Large intestine (tissue), 3 donors: ENCODE measurements at regions not wholly inside any gene's neighbourhood (a gene's known extent, or its start where the extent isn't known, plus 50 kb on each side); places are given as distances from the start of the nearest gene placed in this dataset.

Experiments used
- DNase-seq, 2 donors: peaks; one replicate each; pipeline versions ENCODE4 v3.0.0 to v3.0.0-alpha.2; 2013
- H3K27ac ChIP-seq: one replicate; pipeline ENCODE4 v1.5.1; 2013; ENCODE audit warnings: low read length
- H3K27me3 ChIP-seq: 2 replicates; pipeline ENCODE4 v1.6.1; 2013; ENCODE audit warnings: low read length; ENCODE audit not compliant: control insufficient read depth, insufficient read depth
- H3K36me3 ChIP-seq: 2 replicates; pipeline ENCODE4 v1.6.1; 2013; ENCODE audit warnings: low read length; ENCODE audit not compliant: control insufficient read depth, insufficient read depth
- H3K4me1 ChIP-seq: one replicate; pipeline ENCODE4 v1.6.1; 2013; ENCODE audit warnings: low read length; ENCODE audit not compliant: control insufficient read depth, insufficient read depth
- H3K4me3 ChIP-seq: one replicate; pipeline ENCODE4 v1.5.1; 2013; ENCODE audit warnings: low read length
- H3K9me3 ChIP-seq: one replicate; pipeline ENCODE4 v1.6.1; 2013; ENCODE audit warnings: mild to moderate bottlenecking, low read depth, low read length, moderate library complexity; ENCODE audit not compliant: control insufficient read depth
- WGBS: methylation state at CpG from one replicate; pipeline ENCODE4 v1.1.5; 2013; ENCODE audit warnings: low lambda C conversion rate; ENCODE audit not compliant: insufficient coverage; 5-methylcytosine and 5-hydroxymethylcytosine counted together

GRCh38 chr20:20783450-20783849 is 71.0 kb upstream of the RALGAPA2 start:
- no peak overlapping the region for H3K27ac ChIP-seq
- no peaks in the 10 kb centered on the region for H3K9me3 ChIP-seq
- 17% methylated on average over 1 of the region's 6 CpGs for WGBS
- no peaks in the 10 kb centered on the region for H3K4me1 ChIP-seq
- H3K27me3 ChIP-seq, result no peaks in the 10 kb centered on the region
- H3K36me3 ChIP-seq, result no peaks in the 10 kb centered on the region
- no peak overlapping the region for H3K4me3 ChIP-seq
- no peak for DNase-seq

- Histone ChIP-seq H3K9me3 (no peaks in the 10 kb centered on the region), H3K27ac (no peak overlapping the region), H3K27me3 (no peaks in the 10 kb centered on the region), H3K4me1 (no peaks in the 10 kb centered on the region), H3K4me3 (no peak overlapping the region), H3K36me3 (no peaks in the 10 kb centered on the region)
- no peak for DNase-seq
- WGBS, result no CpG with 5 or more reads among the region's 1 CpG
These were observed 70.3 kb upstream of the RALGAPA2 start for GRCh38 chr20:20782755-20783154.

GRCh38 chr20:20782231-20782630 is 69.8 kb upstream of the RALGAPA2 start:
- Histone ChIP-seq H3K4me1 (no peaks in the 10 kb centered on the region), H3K36me3 (no peaks in the 10 kb centered on the region), H3K27me3 (no peaks in the 10 kb centered on the region), H3K27ac (no peak overlapping the region), H3K9me3 (no peaks in the 10 kb centered on the region), H3K4me3 (no peak overlapping the region)
- whole genome bisulfite sequencing, result 67% methylated on average over 1 of the region's 8 CpGs
- DNase-seq, result no peak

- no peak overlapping the region for H3K4me3 ChIP-seq
- DNase-seq, result no peak
- WGBS, result no CpG with 5 or more reads among the region's 5 CpGs
- no peaks in the 10 kb centered on the region for H3K4me1 ChIP-seq
- H3K36me3 ChIP-seq, result no peaks in the 10 kb centered on the region
- no peaks in the 10 kb centered on the region for H3K9me3 ChIP-seq
- H3K27ac ChIP-seq, result no peak overlapping the region
- H3K27me3 ChIP-seq, result no peaks in the 10 kb centered on the region
These were observed 68.6 kb upstream of the RALGAPA2 start for GRCh38 chr20:20781029-20781428.

GRCh38 chr20:20780127-20780824 is 67.8 kb upstream of the RALGAPA2 start:
- Histone ChIP-seq H3K27me3 (no peaks in the 10 kb centered on the region), H3K4me3 (no peak overlapping the region), H3K27ac (no peak overlapping the region), H3K9me3 (no peaks in the 10 kb centered on the region), H3K4me1 (no peaks in the 10 kb centered on the region), H3K36me3 (no peaks in the 10 kb centered on the region)
- DNase-seq, result peak; percentile 32 to 42
- WGBS, result no CpG with 5 or more reads among the region's 7 CpGs

- Histone ChIP-seq H3K36me3 (no peaks in the 10 kb centered on the region), H3K27ac (no peak overlapping the region), H3K9me3 (no peaks in the 10 kb centered on the region), H3K4me3 (no peak overlapping the region), H3K27me3 (no peaks in the 10 kb centered on the region), H3K4me1 (no peaks in the 10 kb centered on the region)
- no peak for DNase-seq
- no CpG with 5 or more reads among the region's 2 CpGs for WGBS
These were observed 66.2 kb upstream of the RALGAPA2 start for GRCh38 chr20:20778676-20779075.

- H3K27me3 ChIP-seq, result no peaks in the 10 kb centered on the region
- H3K27ac ChIP-seq, result no peak overlapping the region
- H3K9me3 ChIP-seq, result peaks cover 7% of the 10 kb centered on the region
- WGBS, result 100% methylated on average over 1 of the region's 3 CpGs
- no peaks in the 10 kb centered on the region for H3K36me3 ChIP-seq
- no peak for DNase-seq
- no peaks in the 10 kb centered on the region for H3K4me1 ChIP-seq
- H3K4me3 ChIP-seq, result no peak overlapping the region
These were observed 60.1 kb upstream of the RALGAPA2 start for GRCh38 chr20:20772497-20773085.

GRCh38 chr20:20768202-20768815 is 55.9 kb upstream of the RALGAPA2 start:
- no CpG with 5 or more reads among the region's 30 CpGs for WGBS
- Histone ChIP-seq H3K36me3 (no peaks in the 10 kb centered on the region), H3K27me3 (no peaks in the 10 kb centered on the region), H3K9me3 (peaks cover 7% of the 10 kb centered on the region), H3K4me1 (no peaks in the 10 kb centered on the region), H3K4me3 (no peak overlapping the region), H3K27ac (no peak overlapping the region)
- no peak for DNase-seq

GRCh38 chr20:20765696-20766365 is 53.4 kb upstream of the RALGAPA2 start:
- DNase-seq, result peak in 1 of 2 donors; percentile 14
- H3K36me3 ChIP-seq, result no peaks in the 10 kb centered on the region
- H3K27me3 ChIP-seq, result no peaks in the 10 kb centered on the region
- H3K4me3 ChIP-seq, result no peak overlapping the region
- H3K4me1 ChIP-seq, result no peaks in the 10 kb centered on the region
- peaks cover 7% of the 10 kb centered on the region for H3K9me3 ChIP-seq
- H3K27ac ChIP-seq, result no peak overlapping the region
- 14% methylated on average over 2 of the region's 4 CpGs for WGBS

- no peak overlapping the region for H3K4me3 ChIP-seq
- WGBS, result no CpG with 5 or more reads among the region's 5 CpGs
- H3K4me1 ChIP-seq, result peaks cover 4% of the 10 kb centered on the region
- H3K36me3 ChIP-seq, result no peaks in the 10 kb centered on the region
- peaks cover 6% of the 10 kb centered on the region for H3K9me3 ChIP-seq
- no peak for DNase-seq
- no peak overlapping the region for H3K27ac ChIP-seq
- H3K27me3 ChIP-seq, result no peaks in the 10 kb centered on the region
These were observed 51.2 kb upstream of the RALGAPA2 start for GRCh38 chr20:20763650-20764049.
